CD4-positive, alpha-beta T cell treated with Interleukin-17A for 1 hour (primary cell): ENCODE measurements at regions not wholly inside any gene's neighbourhood (a gene's known extent, or its start where the extent isn't known, plus 50 kb on each side); places are given as distances from the start of the nearest gene placed in this dataset.
"Not testable (repeated sequence)": the region's sequence is repeated elsewhere in the genome, so short reads cannot be mapped to it uniquely, and the experiment has no call there.

Source experiments
- DNase-seq: peaks from one replicate; pipeline ENCODE4 v3.0.0-alpha.2; 2020

DNA sequence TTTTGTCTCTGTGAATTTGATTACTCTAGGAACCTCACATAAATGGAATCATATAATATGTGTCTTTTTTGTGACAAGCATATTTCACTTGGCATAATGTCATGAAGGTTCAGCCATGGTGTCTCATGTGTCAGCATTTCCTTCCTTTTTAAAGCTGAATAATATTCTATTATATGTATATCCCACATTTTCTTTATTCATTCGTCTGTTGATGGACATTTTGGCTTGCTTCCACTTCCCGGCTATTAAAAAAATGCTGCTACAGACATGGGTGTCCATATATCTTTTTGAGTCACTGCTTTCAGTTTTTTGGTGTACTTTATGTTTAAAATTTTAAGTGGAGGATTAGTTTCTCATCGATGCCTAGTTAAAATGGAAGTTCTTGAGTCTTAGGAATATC is 59.8 kb upstream of the C5orf63 start:
- no peak for DNase-seq

DNA sequence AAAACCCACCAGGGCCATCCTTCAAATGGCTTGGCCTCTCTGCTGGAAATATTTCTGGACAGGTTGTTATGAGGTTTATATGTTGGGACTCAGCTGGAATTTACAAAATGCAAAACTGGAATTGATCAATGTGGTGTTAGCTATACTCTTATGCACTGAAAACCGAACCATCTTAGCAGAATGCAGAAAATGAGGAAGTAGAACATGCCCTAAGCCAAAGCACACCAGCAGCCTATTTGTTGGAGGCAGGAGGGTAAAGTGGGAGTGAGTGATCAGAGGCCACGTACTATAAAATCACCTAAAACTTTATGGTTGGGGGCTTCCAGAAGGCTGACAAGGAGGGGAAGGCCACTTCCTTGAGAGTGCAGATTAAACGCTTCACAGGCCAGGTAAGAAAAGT is 63.6 kb upstream of the C5orf63 start:
- DNase-seq: no peak

DNA sequence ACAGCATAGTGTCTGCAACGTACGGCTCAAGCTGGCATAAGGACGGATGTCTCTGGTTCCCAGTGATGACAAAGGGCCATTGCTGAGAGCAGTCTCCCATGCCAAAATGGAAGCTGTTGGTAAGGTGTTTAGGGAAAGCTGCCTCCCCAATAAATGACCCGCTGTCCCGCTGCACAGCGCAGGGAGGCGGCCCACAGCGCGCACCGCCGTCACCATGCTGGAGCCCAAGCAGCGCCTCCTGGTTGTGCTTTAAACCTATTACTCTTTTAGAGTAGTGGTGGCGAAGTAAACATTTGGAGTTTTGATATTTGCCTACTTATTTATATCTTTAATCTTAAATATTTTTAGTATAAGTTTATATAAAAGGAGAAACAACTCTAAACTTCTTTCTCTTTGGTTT is 70.4 kb upstream of the C5orf63 start:
- DNase-seq: no peak

DNA sequence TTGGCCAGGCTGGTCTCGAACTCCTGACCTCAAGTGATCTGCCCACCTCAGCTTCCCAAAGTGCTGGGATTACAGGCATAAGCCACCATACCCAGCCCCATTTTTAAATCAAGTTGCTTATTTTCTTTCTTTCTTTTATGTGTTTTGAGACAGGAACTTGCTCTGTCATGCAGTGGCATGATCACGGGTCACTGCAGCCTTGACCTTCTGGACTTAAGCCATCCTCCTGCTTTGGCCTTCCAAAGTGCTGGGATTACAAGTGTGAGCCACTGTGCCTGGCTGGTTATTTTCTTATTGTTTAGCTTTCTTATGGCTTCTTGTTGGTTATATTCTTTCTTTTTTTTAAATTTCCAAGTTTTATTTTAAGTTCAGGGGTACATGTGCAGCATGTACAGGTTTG is 79.7 kb upstream of the C5orf63 start:
- DNase-seq: no peak

DNA sequence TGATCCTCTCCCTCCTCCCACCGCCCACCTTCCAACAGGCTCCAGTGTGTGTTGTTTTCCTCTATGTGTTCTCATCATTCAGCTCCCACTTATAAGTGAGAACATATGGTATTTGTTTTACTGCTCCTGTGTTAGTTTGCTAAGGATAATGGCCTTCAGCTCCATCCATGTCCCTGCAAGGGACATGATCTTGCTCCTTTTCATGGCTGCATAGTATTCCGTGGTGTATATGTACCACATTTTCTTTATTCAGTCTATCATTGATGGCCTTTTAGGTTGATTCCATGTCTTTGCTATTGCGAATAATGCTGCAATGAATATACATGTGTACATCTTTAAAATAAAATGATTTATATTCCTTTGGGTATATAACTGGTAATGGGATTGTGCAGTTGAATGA is 80.2 kb upstream of the C5orf63 start:
- DNase-seq: no peak

DNA sequence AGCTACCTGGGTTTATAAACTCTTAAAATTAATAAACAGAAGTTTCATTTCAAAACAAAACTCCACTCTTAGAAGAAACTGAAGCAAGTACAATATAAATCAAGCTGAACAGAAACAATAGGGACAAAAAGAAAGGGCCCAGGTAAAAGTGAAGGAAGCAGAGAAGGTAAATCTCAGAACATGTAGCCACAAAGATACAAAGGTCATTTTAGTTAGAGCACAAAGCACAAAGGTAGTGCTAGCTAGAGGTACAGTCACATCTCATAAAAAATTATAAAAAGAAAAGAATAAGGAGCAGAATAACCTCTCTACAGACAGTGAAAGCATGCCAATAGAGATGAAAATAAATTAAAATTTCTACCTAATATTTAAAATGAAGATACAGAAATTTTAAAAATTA is 90.4 kb upstream of the C5orf63 start:
- no peak for DNase-seq

DNA sequence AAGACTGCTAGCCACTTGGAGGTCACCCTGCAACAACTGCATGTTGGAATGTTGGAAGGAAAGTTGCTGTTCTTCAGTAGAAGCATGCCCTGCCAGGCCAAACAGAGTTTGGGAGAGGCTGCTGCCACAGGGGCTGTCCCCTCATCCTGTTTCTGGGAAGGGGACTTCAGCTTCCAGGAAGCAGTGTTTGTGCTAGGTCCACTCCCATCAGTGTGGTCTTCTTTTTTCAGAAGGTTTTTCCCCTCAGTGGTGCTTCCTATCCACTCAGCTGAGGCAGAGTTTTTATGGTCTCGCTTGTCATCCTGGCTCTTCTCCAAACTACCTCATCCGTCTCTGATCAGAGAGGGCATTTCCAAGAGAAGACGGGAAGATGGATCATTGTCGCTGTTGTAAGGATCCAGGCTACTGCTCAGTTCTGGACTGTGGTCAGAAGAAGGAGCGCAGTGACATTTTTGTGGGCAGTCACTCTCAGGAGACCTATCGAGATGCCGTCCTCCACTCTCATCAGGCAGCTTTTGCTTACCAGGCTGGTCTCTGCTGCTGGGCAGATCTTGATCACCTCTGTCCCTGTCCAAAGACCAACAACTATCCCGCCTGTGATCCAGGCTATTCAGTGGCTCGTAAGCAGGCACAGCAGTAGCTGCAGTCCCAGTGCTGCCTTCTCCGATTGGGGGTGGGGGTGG is 97.8 kb upstream of the C5orf63 start:
- DNase-seq: no peak

DNA sequence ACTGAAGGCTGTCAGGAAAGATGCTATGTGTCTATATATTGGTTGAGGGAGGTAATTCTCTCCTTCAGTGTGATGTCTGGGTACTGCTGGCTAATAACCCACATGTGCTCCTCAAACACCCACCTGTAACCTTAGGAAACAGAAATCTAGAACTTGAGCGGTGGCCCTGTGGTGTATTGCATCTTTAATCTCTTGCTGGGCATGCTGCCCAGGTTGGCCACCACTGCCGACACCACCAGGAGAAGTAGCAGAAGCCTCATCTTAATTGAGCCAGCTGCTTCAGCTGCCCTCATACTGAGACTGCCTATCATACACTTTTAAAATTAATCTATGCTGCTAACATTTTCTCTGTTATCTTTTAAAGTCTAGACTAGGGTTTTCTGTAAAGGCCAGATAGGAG is 103.5 kb upstream of the C5orf63 start:
- DNase-seq: no peak

DNA sequence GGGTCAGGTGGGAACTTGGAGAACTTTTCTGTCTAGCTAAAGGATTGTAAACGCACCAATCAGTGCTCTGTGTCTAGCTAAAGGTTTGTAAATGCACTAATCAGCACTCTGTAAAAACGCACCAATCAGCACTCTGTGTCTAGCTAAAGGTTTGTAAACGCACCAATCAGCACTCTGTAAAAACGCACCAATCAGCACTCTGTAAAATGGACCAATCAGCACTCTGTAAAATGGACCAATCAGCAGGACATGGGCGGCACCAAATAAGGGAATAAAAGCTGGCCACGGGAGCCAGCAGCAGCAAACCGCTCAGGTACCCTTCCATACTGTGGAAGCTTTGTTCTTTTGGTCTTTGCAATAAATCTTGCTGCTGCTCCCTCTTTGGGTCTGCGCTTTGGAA is 108.0 kb upstream of the MEGF10 start:
- DNase-seq: not testable (repeated sequence)

DNA sequence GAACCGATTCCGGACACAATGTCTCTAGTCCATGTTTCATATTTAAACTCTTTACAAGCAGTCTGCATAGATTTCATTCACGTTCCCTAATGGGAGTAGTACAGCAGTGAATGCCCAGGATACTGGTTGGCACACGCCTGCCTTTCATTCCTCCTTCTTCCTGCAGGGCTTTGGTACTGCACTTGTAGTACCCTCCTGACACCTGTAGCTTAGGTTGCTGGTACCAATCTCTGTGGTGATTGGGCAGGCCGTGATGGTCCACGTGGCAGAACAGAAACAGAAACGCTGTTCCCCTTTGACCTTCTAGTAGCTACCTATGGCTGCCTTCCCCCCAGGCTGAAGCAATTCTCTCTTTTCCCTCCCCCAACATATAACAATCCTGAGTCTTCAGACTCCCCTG is 107.3 kb upstream of the MEGF10 start:
- no peak for DNase-seq

DNA sequence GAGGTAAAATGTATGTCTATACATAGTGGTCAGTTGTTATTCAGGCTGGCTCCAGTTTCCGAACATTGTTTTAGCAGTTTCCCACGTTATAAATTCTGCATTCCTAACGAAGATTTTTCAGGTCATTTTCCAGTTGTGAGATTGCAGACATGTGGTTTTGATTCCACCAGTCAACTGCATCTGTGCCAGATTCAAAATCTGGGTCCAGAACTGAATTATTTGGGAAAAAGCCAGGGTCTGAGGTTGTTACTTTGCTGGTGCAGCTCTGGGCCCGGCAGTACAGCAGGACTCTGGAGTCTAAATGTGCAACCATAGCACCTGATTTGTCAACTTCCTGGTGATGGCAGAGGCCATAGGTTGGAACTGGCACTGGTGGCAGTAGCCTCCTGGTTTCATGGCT is 105.7 kb upstream of the MEGF10 start:
- DNase-seq: no peak

DNA sequence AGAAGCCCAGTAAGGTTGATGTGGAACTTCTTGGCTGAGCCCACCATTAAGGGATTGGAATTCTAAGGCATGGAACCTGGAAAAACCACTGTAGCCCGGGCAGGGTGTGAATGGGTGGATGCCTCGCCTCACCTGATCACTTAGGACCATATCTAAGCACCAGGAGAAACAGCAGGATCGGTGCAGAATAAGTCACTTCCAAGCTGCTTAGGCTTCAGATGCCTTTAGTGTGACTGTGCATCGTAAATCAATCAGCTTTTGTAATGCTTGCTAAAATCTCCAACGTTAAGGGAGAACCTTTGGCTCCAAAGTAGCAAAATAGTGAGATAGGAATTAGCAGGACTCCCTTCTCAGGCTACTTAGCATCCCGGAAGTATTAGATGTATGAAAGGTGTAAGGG is 103.9 kb upstream of the MEGF10 start:
- DNase-seq: no peak

DNA sequence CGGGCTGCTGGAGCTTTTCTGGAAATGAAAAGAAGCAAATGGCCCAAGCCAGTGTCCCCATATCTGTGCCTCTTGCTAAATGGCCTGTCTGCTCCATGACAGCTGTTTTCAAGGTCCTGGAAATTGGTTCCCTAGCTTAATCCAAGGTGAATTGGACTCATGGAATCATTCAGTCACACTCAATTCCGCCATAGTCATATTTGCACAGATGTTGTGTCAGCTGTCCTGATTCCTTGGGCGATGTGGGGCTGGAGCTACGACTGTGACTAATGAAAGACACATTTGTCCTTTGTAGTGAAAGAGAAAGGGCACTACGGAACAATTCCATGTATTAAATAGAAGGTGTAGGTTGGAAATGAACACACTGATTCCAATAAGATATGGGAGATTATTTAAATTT is 102.9 kb upstream of the MEGF10 start:
- no peak for DNase-seq

DNA sequence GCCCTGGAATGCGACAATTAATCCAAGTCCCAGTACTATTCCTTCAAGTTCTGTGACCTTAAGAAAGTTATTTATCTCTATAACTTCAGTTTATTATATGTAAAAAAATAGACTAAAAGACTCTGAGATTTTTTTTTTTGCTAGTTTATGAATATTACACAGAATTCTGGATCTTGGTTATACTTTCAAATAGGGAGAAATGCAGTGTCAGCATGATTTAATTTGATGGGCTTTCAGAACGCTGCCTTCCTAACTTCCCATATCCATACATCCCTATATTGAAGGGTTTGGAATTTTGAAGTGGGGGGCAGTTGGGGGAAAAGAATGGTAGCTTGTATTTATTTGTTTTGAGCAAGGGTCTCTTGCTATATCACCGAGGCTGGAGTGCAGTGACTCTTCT is 98.4 kb upstream of the MEGF10 start:
- no peak for DNase-seq

DNA sequence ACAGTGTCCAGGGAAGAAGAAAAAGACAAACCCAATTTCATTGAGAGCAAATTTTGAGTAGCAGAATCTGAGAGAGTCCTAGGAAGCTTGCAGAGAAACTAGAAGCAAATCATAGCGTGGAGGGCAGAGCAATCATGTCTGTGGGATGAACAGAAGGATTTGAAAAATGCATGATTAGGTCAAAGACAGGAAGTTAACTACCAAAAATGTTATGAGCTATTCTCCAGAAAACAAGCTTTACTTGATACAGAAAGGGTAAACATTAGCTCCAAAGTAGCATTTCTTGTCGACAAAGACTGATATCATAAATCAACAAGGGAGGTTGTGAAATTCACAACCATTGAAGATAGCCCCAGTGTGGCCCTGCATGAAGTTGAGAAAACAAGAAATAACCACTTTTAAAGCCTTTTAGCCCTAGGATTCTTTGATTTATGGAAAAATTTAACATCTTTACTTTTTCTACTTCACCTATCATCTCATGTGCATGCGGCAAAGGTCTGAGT is 97.7 kb upstream of the MEGF10 start:
- no peak for DNase-seq

DNA sequence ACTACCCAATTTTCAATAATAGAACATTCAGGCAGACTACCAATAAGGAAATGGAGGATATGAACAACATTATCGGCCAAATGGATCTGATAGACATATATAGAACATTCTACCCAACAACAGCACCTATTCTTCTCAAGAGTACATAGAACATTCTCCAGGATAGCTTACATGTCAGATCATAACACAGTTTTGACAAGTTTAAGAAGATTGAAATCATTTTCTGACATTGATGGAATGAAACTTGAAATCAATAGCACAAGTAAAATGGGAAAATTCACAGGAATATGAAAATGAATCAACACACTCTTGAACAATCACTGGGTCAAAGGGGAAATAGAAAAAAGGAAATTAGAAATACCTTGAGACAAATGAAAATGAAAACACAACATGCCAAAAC is 94.6 kb upstream of the MEGF10 start:
- DNase-seq: no peak

DNA sequence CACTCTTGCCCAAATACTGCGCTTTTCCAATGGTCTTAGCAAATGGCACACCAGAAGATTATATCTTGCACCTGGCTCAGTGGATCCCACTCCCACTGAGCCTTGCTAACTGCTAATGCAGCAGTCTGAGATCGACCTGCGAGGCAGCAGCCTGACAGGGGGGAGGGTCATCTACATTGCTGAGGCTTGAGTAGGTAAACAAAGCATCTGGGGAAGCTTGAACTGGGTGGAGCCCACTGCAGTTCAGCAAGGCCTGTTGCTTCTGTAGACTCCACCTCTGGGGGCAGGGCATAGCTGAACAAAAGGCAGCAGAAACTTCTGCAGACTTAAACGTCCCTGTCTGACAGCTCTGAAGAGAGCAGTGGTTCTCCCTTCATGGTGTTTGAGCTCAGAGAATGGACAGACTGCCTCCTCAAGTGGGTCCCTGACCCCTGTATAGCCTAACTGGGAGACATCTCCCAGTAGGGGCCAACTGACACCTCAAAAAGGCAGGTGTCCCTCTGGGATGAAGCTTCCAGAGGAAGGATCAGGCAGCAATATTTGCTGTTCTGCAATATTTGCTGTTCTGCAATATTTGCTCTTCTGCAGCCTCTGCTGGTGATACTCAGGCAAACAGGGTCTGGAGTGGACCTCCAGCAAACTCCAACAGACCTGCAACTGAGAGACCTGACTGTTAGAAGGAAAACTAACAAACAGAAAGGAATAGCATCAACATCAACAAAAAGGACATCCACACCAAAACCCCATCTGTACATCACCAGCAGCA is 93.0 kb upstream of the MEGF10 start:
- DNase-seq: not testable (repeated sequence)

DNA sequence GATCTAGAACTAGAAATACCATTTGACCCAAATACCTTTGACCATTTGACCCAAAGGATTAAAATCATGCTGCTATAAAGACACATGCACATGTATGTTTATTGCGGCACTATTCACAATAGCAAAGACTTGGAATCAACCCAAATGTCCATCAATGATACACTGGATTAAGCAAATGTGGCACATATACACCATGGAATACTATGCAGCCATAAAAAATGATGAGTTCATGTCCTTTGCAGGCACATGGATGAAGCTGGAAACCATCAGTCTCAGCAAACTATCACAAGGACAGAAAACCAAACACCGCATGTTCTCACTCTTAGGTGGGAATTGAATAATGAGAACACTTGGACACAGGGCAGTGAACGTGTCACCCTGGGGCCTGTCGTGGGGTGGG is 87.9 kb upstream of the MEGF10 start:
- DNase-seq: not testable (repeated sequence)

DNA sequence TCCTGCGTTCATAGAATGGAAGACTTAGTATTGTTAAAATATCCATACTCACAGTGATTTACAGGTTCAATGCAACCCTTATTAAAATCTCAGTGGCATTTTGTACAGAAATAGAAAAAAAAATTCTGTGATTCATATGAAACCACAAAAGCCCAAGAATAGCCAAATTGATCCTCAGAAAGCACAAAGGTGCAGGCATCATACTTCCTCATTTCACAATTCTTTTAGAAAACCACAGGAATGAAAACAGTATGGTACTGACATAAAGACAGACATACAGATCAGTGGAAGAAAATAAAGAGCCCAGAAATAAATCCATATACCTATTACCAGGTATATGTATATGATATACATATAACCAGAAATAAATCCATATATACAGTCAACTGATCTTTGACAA is 86.8 kb upstream of the MEGF10 start:
- DNase-seq: no peak

DNA sequence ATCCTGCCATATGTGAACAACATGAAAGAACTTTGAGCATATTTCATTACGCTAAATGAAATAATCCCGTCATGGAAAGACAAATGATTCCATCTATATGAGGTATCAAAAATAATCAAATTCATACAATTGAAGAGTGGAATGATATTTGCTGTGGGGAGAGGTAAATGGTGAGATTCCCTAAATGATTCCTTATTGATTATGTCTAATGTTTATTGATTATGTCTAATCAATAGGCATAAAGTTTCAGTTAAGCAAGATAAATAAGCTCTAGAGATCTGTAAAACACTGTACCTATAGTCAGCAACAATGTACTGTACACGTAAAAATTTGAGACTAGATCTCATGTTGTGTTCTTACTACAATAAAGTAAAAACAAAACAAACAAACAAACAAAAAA is 85.4 kb upstream of the MEGF10 start:
- no peak for DNase-seq

DNA sequence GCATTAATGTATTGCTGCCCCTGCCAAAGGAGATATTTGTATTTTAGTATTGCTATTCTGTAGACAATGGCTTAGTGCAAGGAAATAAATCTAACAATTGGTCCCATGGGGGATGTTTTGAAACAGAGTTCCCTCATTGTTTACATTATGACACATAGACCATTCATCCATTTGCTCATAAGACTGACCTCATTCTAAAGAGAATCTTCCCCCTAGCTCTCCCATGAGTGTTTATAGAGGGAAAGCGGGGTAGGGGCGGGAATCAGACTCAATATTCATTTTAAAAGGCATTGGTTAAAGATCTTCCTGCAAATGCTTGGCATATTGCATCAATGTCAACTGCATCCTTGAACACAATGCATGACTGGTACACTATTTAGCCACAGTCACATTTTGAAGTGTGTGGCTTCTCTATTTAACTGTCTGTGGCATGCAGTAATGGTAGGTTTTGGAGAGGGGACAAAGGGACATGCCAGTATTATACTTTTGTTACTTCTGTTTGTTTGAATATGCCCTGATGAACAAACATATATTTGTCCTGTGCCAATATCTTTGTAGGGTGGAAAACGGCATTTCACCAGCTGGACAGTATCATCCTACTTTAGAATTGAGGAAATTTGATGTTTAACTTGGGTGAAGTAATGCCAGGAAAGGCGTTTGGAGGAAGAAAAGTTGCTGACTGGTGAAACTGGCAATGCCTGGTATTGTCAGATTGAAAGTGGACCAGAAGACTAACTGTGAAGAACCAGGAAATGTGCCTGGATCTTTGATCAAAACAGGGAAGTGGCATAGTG is 84.1 kb upstream of the MEGF10 start:
- no peak for DNase-seq

DNA sequence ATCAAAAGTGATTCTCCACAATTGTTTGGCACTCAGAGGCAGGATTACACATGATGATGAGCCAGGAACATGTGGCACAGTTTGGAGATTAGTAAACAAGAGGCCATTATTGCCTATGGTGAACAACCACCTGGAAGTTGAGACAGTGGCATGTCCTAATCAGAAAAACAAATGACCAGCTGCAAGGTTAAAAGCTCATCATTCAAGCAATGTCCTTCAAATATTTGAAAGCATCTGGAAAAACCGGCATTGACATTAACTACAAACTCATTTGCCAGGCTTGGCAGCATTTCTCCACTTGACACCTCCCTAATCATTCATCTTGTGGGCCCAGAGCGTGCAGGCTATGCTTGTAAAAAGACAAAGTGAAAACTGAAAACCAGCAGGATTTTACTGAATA is 80.6 kb upstream of the MEGF10 start:
- no peak for DNase-seq

DNA sequence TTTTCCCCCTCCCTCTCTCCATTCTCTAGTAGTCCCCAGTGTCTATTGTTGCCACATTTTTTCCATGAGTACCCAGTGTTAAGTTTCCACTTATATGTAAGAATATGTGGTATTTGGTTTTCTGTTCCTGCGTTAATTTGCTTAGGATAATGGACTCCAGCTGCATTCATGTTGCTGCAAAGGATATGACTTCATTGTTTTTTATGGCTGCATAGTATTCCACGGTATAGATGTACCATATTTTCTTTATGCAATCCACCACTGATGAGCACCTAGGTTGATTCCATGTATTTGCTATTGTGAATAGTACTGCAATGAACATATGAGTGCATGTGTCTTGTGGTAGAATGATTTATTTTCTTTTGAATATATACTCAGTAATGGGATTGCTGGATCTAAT is 77.4 kb upstream of the MEGF10 start:
- no peak for DNase-seq

DNA sequence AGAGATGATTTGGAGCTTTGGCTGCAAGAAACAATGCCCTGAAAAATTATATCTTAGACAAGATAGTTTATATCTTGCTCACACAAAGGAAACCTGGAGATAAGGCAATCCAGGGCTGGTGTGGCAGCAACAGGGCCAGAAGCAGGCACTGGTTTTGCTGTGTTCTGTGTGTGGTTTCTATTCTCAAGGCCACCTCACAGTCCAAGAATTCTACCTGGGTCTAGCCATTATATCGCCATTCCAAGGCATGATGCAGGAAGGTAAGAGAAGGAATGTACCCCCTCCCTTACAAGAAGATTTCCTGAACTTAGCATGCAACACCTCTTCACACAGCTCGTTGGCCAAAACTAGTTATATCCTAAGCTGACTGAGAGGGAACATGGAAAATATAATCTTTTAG is 74.5 kb upstream of the MEGF10 start:
- no peak for DNase-seq
